H1 (cell line): ENCODE measurements at regions not wholly inside any gene's neighbourhood (a gene's known extent, or its start where the extent isn't known, plus 50 kb on each side); places are given as distances from the start of the nearest gene placed in this dataset.

Source experiments
- CTCF ChIA-PET: fragments of 300-600 bp; sonication (Branson Sonifier 250); formaldehyde crosslinking; loops from one replicate; lab custom pipeline; 2021; ENCODE audit not compliant: partially characterized antibody; lab: Charles Lee
- POLR2A ChIA-PET: fragments of 300-600 bp; sonication (Branson Sonifier 250); formaldehyde crosslinking; loops from one replicate; lab custom pipeline; 2021; ENCODE audit warnings: inconsistent platforms; ENCODE audit not compliant: partially characterized antibody; lab: Charles Lee
- DNase-seq, 2 experiments: peaks; one replicate each; pipeline versions ENCODE4 v3.0.0 to v3.0.0-alpha.2; 2010 to 2022; ENCODE audit warnings: low spot score in 2 of 2, low read depth in 1 of 2, mixed read lengths in 1 of 2
- FAIRE-seq: peaks from 2 replicates; lab custom pipeline; 2011; peaks lifted over from hg19 to GRCh38; lab: Jason Lieb, UNC
- H2AFZ ChIP-seq: 2 replicates; pipeline ENCODE4 v1.8.1; 2012; ENCODE audit warnings: low read length, inconsistent platforms
- H2AK5ac ChIP-seq: 2 replicates; pipeline ENCODE4 v1.6.1; 2013; ENCODE audit warnings: low read depth, low read length
- H2BK120ac ChIP-seq: replicated peaks from 2 replicates; pipeline ENCODE3; 2013; ENCODE audit warnings: low read depth, low read length, inconsistent platforms
- H2BK12ac ChIP-seq: 2 replicates; pipeline ENCODE4 v1.6.1; 2013; ENCODE audit warnings: low read depth, low read length
- H2BK15ac ChIP-seq: 2 replicates; pipeline ENCODE4 v1.6.1; 2013; ENCODE audit warnings: low read length
- H2BK20ac ChIP-seq: 2 replicates; pipeline ENCODE4 v1.6.1; 2013; ENCODE audit warnings: low read length
- H2BK5ac ChIP-seq: 2 replicates; pipeline ENCODE4 v1.6.1; 2013; ENCODE audit warnings: low read depth, low read length
- H3K14ac ChIP-seq: 2 replicates; pipeline ENCODE4 v1.6.1; 2013; ENCODE audit warnings: inconsistent platforms; ENCODE audit not compliant: insufficient read length
- H3K18ac ChIP-seq: 2 replicates; pipeline ENCODE4 v1.6.1; 2013; ENCODE audit warnings: low read length; ENCODE audit errors: extremely low read depth
- H3K23ac ChIP-seq: 2 replicates; pipeline ENCODE4 v1.6.1; 2013; ENCODE audit warnings: inconsistent platforms; ENCODE audit not compliant: insufficient read length
- H3K23me2 ChIP-seq: 2 replicates; pipeline ENCODE4 v1.6.1; 2013; ENCODE audit warnings: low read depth, low read length
- H3K27ac ChIP-seq: 2 replicates; pipeline ENCODE4 v1.6.1; 2011; ENCODE audit warnings: low read depth, low read length, inconsistent platforms
- H3K27me3 ChIP-seq, 4 experiments: replicated peaks in 1 of 4; 1 replicate in 1 of 4; 2 replicates in 3 of 4; pipeline versions ENCODE4 v1.6.1 to v1.8.1; 2011 to 2013; ENCODE audit warnings: low read length in 3 of 4, mild to moderate bottlenecking in 3 of 4, inconsistent platforms in 2 of 4, mixed read lengths in 2 of 4, moderate library complexity in 1 of 4; ENCODE audit not compliant: control insufficient read depth in 3 of 4, insufficient read depth in 3 of 4; ENCODE audit errors: extremely low read depth in 1 of 4
- H3K36me3 ChIP-seq, 4 experiments: 2 replicates each; pipeline versions ENCODE4 v1.6.1 to v1.8.1; 2011 to 2013; ENCODE audit warnings: mild to moderate bottlenecking in 4 of 4, low read length in 3 of 4, moderate library complexity in 2 of 4, control low read depth in 1 of 4, inconsistent platforms in 1 of 4; ENCODE audit not compliant: insufficient read depth in 4 of 4, control insufficient read depth in 2 of 4
- H3K4ac ChIP-seq: replicated peaks from 2 replicates; pipeline ENCODE3; 2013; ENCODE audit warnings: low read length, low read depth, mixed read lengths, inconsistent platforms; ENCODE audit not compliant: insufficient read length
- H3K4me1 ChIP-seq, 4 experiments: replicated peaks in 1 of 4; 1 replicate in 1 of 4; 2 replicates in 3 of 4; pipeline versions ENCODE4 v1.6.1 to v1.8.1; 2011 to 2013; ENCODE audit warnings: low read length in 3 of 4, inconsistent platforms in 2 of 4, mixed read lengths in 1 of 4; ENCODE audit not compliant: insufficient read depth in 4 of 4, control insufficient read depth in 3 of 4
- H3K4me2 ChIP-seq, 2 experiments: 2 replicates each; pipeline versions ENCODE4 v1.6.1 to v1.8.1; 2011 to 2013; ENCODE audit warnings: low read depth in 2 of 2, low read length in 2 of 2, control low read depth in 1 of 2, inconsistent platforms in 1 of 2, mild to moderate bottlenecking in 1 of 2; ENCODE audit not compliant: insufficient read depth in 1 of 2
- H3K4me3 ChIP-seq, 4 experiments: fragments of 200-600, 300-600 bp in 1 of 4; sonication (generic), shearing (Covaris generic), sonication (Bioruptor Twin) in 1 of 4; 2 replicates each; pipeline versions ENCODE4 v1.5.1 to v1.8.1; 2011 to 2016; ENCODE audit warnings: low read length in 4 of 4, low read depth in 3 of 4, control low read depth in 2 of 4, inconsistent platforms in 2 of 4, mild to moderate bottlenecking in 2 of 4, mixed read lengths in 1 of 4, moderate library complexity in 1 of 4; ENCODE audit not compliant: insufficient read depth in 2 of 4; ENCODE audit errors: extremely low read depth in 1 of 4
- H3K56ac ChIP-seq: replicated peaks from 2 replicates; pipeline ENCODE3; 2013; ENCODE audit warnings: low read depth, mild to moderate bottlenecking, mixed read lengths, low read length, inconsistent platforms; ENCODE audit not compliant: insufficient read length
- H3K79me1 ChIP-seq: 2 replicates; pipeline ENCODE4 v1.6.1; 2013; ENCODE audit warnings: low read depth, low read length, control low read depth
- H3K79me2 ChIP-seq, 2 experiments: 2 replicates each; pipeline versions ENCODE4 v1.6.1 to v1.8.1; 2012 to 2013; ENCODE audit warnings: low read length in 2 of 2, mild to moderate bottlenecking in 2 of 2, inconsistent platforms in 1 of 2; ENCODE audit not compliant: insufficient read depth in 2 of 2, control insufficient read depth in 1 of 2
- H3K9ac ChIP-seq, 4 experiments: replicated peaks in 1 of 4; 1 replicate in 1 of 4; 2 replicates in 3 of 4; pipeline versions ENCODE4 v1.6.1 to v1.8.1; 2011 to 2013; ENCODE audit warnings: low read depth in 3 of 4, low read length in 3 of 4, control low read depth in 2 of 4, mild to moderate bottlenecking in 2 of 4, moderate library complexity in 2 of 4, inconsistent platforms in 1 of 4; ENCODE audit errors: extremely low read depth in 1 of 4
- H3K9me3 ChIP-seq, 2 experiments: 2 replicates each; pipeline versions ENCODE4 v1.6.1 to v1.8.1; 2012 to 2013; ENCODE audit warnings: mild to moderate bottlenecking in 2 of 2, moderate library complexity in 2 of 2, control low read depth in 1 of 2, inconsistent platforms in 1 of 2, low read depth in 1 of 2, low read length in 1 of 2, mixed read lengths in 1 of 2; ENCODE audit not compliant: insufficient read depth in 2 of 2
- H4K20me1 ChIP-seq, 2 experiments: replicated peaks in 1 of 2; 2 replicates each; pipeline versions ENCODE3 to v1.8.1; 2011 to 2013; ENCODE audit warnings: inconsistent platforms in 2 of 2, low read length in 2 of 2, mild to moderate bottlenecking in 1 of 2; ENCODE audit not compliant: insufficient read depth in 2 of 2, control insufficient read depth in 1 of 2
- H4K5ac ChIP-seq: 2 replicates; pipeline ENCODE4 v1.6.1; 2013; ENCODE audit warnings: low read length, low read depth, mixed read lengths, inconsistent platforms; ENCODE audit not compliant: insufficient read length
- H4K8ac ChIP-seq: 2 replicates; pipeline ENCODE4 v1.8.0; 2013; ENCODE audit warnings: mild to moderate bottlenecking, moderate library complexity, low read length, inconsistent platforms; ENCODE audit not compliant: insufficient read depth; ENCODE audit errors: extremely low read depth
- H4K91ac ChIP-seq: replicated peaks from 2 replicates; pipeline ENCODE3; 2013; ENCODE audit warnings: low read length, mixed read lengths, inconsistent platforms; ENCODE audit not compliant: insufficient read length
- CBX5 ChIP-seq: fragments of 300-800, 300-1000 bp; sonication (generic); IDR thresholded peaks from 2 replicates; pipeline ENCODE4 v1.7.1; 2016; ENCODE audit warnings: antibody characterized with exemption, low read length, low read depth
- HDAC2 ChIP-seq, 2 experiments: fragments of 300-600 bp in 1 of 2; sonication (generic) in 1 of 2; IDR thresholded peaks; 2 replicates each; pipeline ENCODE4 v1.6.1; 2011 to 2012; ENCODE audit warnings: low read depth in 2 of 2, low read length in 2 of 2, mild to moderate bottlenecking in 2 of 2, moderate library complexity in 2 of 2, borderline replicate concordance in 1 of 2, inconsistent platforms in 1 of 2
- WGBS, 2 experiments: shearing (Covaris generic) in 1 of 2; methylation state at CpG; one replicate each; pipeline versions ENCODE4 v1.1.6 to v1.1.7; 2013 to 2015; ENCODE audit warnings: low lambda C conversion rate in 2 of 2, mixed read lengths in 2 of 2, inconsistent platforms in 1 of 2, low coverage in 1 of 2, missing lambda C conversion rate in 1 of 2; ENCODE audit not compliant: insufficient replicate concordance in 2 of 2, insufficient coverage in 1 of 2, insufficient read length in 1 of 2; ENCODE audit errors: extremely low coverage in 1 of 2, missing lambda C conversion rate in 1 of 2; 5-methylcytosine and 5-hydroxymethylcytosine counted together

DNA sequence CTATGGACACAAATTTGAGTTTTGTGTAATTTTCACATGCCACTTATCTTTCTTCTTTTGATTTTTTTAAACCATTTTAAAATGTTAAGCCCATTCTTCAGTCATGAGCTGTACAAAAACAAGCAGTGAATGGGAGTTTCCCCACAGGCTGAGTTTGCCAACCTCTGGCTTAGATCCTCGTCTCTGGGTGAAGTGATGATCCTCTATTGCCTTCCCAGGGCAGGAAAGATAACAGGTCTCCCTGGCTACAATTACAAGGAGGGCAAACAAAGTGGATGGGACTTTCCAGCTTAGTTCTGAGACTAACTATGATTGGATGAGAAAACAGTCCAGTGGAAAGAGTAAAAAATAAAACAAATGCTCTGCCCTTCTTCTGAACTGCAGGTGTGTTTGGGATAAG, 203.7 kb downstream of the SPTSSA start:
- Histone ChIP-seq H3K9me3 (no peaks in the 10 kb centered on the region), H3K79me1 (no peaks in the 10 kb centered on the region), H3K23me2 (no peaks in the 10 kb centered on the region), H3K14ac (no peak overlapping the region), H2BK20ac (no peak overlapping the region), H3K23ac (no peak overlapping the region), H3K4me3 (no peak overlapping the region), H4K8ac (no peak overlapping the region), H2AFZ (no peak overlapping the region), H4K91ac (no peak overlapping the region), H3K18ac (no peak overlapping the region), H3K4ac (no peak overlapping the region), H3K4me1 (no peaks in the 10 kb centered on the region), H3K27ac (no peak overlapping the region), H3K36me3 (no peaks in the 10 kb centered on the region), H4K20me1 (no peaks in the 10 kb centered on the region), H3K56ac (no peak overlapping the region), H3K27me3 (no peaks in the 10 kb centered on the region), H4K5ac (no peak overlapping the region), H2BK12ac (no peak overlapping the region), H2AK5ac (no peak overlapping the region), H2BK15ac (no peak overlapping the region), H3K4me2 (no peak overlapping the region), H2BK5ac (no peak overlapping the region), H3K79me2 (no peaks in the 10 kb centered on the region), H2BK120ac (no peak overlapping the region), H3K9ac (no peak overlapping the region)
- no peak for FAIRE-seq
- TF ChIP-seq CBX5 (no peak), HDAC2 (IDR thresholded peaks at IDR 0.05; ENCODE audit: borderline replicate concordance in 1 of 2, low read depth in 2 of 2, low read length in 2 of 2) (no peak)
- ChIA-PET POLR2A (no interaction called here), CTCF (interaction anchor here (0.9 kb wide), 1 partner anchor 43 kb away, joined by 3 read pairs; no protein-coding TSS in a partner anchor)
- 74% methylated on average over 1 of the region's 1 CpG; no CpG with 5 or more reads in 1 of the 2 experiments for WGBS, 2 experiments
- DNase-seq = no peak
